ENCODE measurements at regions not wholly inside any gene's neighbourhood (a gene's known extent, or its start where the extent isn't known, plus 50 kb on each side); places are given as distances from the start of the nearest gene placed in this dataset.

DNA sequence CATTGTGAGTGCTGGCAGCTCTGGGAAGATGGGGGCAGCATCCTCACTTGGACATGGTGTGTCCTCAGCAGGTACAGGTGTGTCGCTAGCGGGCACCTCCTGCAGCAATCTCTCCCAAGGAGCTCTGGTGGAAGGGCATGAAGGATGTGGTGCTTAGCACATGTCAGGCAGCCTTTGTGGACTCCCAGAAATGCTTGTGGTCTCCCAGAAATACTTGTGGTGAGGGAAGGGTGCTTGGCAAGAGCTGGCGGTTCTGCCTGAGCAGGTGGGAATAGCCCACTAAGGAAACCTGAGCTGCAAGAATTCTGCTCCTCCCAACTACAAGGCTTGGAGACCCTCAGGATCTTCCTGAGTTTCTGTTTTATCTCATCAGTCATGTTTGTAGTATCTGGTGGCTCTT, 371.6 kb downstream of the PRDM2 start:
- TF ChIP-seq, protein P1, sequence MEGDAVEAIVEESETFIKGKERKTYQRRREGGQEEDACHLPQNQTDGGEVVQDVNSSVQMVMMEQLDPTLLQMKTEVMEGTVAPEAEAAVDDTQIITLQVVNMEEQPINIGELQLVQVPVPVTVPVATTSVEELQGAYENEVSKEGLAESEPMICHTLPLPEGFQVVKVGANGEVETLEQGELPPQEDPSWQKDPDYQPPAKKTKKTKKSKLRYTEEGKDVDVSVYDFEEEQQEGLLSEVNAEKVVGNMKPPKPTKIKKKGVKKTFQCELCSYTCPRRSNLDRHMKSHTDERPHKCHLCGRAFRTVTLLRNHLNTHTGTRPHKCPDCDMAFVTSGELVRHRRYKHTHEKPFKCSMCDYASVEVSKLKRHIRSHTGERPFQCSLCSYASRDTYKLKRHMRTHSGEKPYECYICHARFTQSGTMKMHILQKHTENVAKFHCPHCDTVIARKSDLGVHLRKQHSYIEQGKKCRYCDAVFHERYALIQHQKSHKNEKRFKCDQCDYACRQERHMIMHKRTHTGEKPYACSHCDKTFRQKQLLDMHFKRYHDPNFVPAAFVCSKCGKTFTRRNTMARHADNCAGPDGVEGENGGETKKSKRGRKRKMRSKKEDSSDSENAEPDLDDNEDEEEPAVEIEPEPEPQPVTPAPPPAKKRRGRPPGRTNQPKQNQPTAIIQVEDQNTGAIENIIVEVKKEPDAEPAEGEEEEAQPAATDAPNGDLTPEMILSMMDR (conservative IDR thresholded peaks at IDR 0.05), result no peak
- no peak for TF ChIP-seq ZFX (IDR thresholded peaks at IDR 0.05)
- H3K27ac ChIP-seq, result no peak overlapping the region

DNA sequence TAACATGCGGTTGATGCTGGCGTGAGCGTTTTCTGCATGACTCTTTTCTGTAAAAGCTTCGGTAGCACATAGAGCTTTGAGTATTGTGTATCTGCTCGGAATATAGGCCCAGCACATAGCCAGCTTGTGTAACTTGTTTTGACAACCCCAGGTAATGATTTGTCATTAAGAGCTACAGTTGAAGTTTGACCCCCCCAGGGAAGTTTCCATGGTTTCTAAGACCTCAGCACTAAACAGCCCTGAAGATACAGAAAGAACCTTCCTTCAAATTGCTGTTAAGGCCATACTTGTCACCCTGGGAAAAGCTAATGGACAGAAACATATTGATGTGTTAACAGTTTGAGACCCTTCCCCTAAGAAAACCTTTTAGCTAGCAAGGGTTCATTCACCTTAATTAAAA, 380.7 kb downstream of the PRDM2 start:
- TF ChIP-seq, protein P1 (conservative IDR thresholded peaks at IDR 0.05), result no peak
- no peak for TF ChIP-seq ZFX (IDR thresholded peaks at IDR 0.05)

DNA sequence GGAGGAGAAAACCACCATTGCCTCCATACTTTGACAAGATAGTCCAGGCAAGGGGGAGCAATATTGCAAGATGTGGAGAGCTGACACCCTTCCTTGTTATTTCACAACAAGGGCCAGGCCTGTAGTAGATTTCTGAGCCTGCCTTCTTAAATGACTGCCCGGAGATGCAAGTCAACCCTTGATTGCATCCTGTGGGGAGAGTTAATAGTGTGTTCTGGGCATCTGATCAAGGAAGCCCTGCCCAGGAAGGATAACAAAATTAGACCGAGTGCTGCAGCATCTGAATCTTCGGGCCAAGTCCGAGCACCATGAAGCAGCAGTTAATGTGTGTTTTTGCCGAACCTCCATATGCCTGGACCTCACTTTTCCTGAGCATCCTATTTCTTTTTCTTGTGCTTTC, 382.3 kb downstream of the PRDM2 start:
- H3K27ac ChIP-seq, result no peak overlapping the region
- TF ChIP-seq ZFX (IDR thresholded peaks at IDR 0.05), result no peak
- TF ChIP-seq, protein P1 (conservative IDR thresholded peaks at IDR 0.05), result no peak

More for the DNA sequence above, 380.7 kb downstream of the PRDM2 start:
- H3K27ac ChIP-seq, result no peak overlapping the region

DNA sequence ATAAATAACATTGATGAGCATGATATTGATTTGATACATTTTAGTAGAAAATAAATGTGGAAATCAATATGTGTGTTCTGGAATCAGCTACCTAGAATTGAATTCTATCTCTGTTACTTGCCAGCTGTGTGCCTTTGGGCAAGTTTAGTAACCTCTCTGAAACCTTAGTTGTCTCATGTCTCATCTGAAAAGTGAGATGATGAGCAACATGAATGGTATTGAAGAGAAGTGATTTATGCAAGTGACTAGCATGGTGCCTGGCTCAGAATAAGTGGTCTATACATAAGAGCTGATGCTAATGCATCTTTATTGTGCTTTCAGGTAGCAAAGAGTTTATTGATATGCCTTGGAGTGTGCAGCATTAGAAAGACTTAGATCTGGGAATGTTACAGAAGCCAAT, 383.3 kb downstream of the PRDM2 start:
- TF ChIP-seq, protein P1 (conservative IDR thresholded peaks at IDR 0.05), result no peak
- no peak for TF ChIP-seq ZFX (IDR thresholded peaks at IDR 0.05)
- H3K27ac ChIP-seq, result no peak overlapping the region

DNA sequence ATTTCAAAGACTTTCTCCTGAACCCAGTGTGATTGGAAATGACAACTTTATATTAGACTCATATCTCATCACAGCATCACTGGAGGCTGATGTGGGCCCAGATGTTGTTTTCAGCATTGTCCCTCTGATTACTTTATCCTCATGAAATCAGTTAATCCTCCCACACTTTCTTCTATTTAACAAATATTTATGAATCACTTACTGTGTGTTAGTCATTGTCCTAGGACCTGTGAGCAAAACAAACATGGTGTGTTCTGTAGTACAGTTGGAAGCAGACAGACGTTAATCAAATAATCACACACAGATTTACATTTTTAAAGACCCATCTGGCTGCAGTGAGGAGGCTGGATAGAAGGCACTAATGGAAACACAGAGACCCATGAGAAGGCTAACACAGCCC, 383.7 kb downstream of the PRDM2 start:
- TF ChIP-seq, protein P1 (conservative IDR thresholded peaks at IDR 0.05), result no peak
- no peak for TF ChIP-seq ZFX (IDR thresholded peaks at IDR 0.05)
- H3K27ac ChIP-seq, result no peak overlapping the region

DNA sequence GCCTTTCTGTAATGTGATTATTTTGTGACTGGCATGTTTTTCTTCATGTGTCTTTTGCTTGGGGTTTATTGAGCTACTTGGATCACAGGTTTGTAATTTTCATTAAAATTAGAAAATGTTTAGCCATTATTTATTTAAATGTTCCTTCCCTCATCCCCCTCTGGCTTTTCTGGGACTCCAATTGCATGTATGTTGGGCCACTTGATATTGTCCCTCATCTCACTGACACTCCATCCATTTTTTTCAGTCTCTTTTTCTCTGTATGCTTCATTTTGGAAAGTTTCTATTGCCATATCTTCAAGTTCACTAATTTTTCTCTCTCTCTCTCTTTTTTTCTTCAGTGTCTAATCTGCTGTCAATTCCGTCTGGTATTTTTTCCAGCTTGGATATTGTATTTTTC, 390.1 kb downstream of the PRDM2 start:
- no peak overlapping the region for H3K27ac ChIP-seq
- TF ChIP-seq ZFX (IDR thresholded peaks at IDR 0.05), result no peak
- TF ChIP-seq, protein P1 (conservative IDR thresholded peaks at IDR 0.05), result no peak

DNA sequence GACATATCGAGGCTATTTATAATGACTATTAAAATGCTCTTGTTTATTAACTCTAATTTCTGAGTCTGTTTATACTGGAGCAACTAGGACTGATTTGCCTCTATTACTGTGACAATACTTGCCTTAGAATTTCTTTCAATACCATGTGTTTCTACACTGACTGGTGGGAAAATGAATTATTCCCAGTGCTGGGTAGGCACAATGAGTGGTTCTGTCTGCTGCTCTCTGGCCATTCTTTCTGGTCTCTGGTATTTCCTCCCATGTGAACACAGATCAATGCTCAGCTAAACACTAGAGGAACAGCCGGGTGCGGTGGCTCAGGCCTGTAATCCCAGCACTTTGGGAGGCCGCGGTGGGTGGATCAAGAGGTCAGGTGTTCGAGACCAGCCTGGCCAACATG, 390.5 kb downstream of the PRDM2 start:
- TF ChIP-seq, protein P1 (conservative IDR thresholded peaks at IDR 0.05), result no peak
- TF ChIP-seq ZFX (IDR thresholded peaks at IDR 0.05), result no peak
- no peak overlapping the region for H3K27ac ChIP-seq

All from C4-2B (cell line).